ENCODE measurements at regions not wholly inside any gene's neighbourhood (a gene's known extent, or its start where the extent isn't known, plus 50 kb on each side); places are given as distances from the start of the nearest gene placed in this dataset.

DNA sequence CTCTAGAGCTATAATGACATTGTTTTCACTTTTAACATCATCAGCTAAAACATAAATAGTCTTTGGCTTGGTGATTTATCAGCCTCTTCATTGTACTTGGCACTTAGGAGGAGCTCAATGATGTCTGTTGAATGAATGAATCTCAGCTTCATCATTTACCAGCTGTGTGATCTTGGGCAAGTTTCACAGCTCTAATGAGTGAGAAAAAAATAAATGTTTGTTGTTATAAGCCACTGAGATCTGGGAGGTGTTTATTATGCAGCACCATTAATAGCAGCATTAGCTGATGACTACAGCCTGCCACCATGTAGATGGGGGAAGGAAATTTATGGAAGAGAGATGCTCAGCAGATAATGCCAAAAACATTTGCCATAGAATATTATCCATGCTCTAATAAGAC is 63.6 kb upstream of the C1QTNF7 start:
- TF ChIP-seq, protein P1, sequence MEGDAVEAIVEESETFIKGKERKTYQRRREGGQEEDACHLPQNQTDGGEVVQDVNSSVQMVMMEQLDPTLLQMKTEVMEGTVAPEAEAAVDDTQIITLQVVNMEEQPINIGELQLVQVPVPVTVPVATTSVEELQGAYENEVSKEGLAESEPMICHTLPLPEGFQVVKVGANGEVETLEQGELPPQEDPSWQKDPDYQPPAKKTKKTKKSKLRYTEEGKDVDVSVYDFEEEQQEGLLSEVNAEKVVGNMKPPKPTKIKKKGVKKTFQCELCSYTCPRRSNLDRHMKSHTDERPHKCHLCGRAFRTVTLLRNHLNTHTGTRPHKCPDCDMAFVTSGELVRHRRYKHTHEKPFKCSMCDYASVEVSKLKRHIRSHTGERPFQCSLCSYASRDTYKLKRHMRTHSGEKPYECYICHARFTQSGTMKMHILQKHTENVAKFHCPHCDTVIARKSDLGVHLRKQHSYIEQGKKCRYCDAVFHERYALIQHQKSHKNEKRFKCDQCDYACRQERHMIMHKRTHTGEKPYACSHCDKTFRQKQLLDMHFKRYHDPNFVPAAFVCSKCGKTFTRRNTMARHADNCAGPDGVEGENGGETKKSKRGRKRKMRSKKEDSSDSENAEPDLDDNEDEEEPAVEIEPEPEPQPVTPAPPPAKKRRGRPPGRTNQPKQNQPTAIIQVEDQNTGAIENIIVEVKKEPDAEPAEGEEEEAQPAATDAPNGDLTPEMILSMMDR (IDR thresholded peaks at IDR 0.05; ENCODE audit: insufficient read depth, low read depth, low read length) = no peak
- no peak for TF ChIP-seq EZH2 (IDR thresholded peaks at IDR 0.05; ENCODE audit: insufficient read depth, low read length)

All from astrocyte (in vitro differentiated cells and primary cell).